ENCODE measurements at regions not wholly inside any gene's neighbourhood (a gene's known extent, or its start where the extent isn't known, plus 50 kb on each side); places are given as distances from the start of the nearest gene placed in this dataset.

DNA sequence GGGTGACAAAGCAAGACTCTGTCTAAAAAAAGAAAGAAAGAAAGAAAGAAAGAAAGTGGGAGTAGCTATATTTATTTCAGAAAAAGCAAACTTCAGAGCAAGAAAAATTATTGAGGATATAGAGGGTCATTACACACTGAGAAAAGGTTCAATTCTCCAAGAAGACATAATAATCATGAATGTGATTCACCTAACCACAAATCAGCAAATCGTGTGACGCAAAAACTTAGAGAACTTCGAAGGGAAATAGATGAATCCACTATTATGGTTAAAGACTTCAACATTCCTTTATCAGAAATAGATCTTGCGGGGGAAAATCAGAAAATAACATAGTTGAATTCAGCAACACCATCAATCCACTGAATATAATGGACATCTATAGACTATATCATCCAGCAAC is 219.3 kb upstream of the LDB2 start:
- H3K36me3 ChIP-seq (ENCODE audit: insufficient read depth, low read length): no peaks in the 10 kb centered on the region

GRCh38 chr4:17115583-17115982 is 217.1 kb upstream of the LDB2 start:
- H3K27ac ChIP-seq: no peak overlapping the region
- no peaks in the 10 kb centered on the region for H3K9me3 ChIP-seq (ENCODE audit: low read depth, low read length)
- no peaks in the 10 kb centered on the region for H3K36me3 ChIP-seq (ENCODE audit: insufficient read depth, low read length)
- H3K4me3 ChIP-seq: no peak overlapping the region
- H3K9ac ChIP-seq (ENCODE audit: insufficient read length): no peak overlapping the region
- no peak for DNase-seq (ENCODE audit: low read depth, low spot score)
- TF ChIP-seq POLR2AphosphoS5 (IDR thresholded peaks at IDR 0.05; ENCODE audit: borderline replicate concordance, low read depth, low read length) (no peak), EZH2 (IDR thresholded peaks at IDR 0.05) (no peak), FOXP2 (optimal IDR thresholded peaks at IDR 0.05; ENCODE audit: control extremely low read depth, extremely low read length, insufficient read depth) (no peak)

More for the DNA sequence above, 219.3 kb upstream of the LDB2 start:
- Histone ChIP-seq H3K9ac (ENCODE audit: insufficient read length) (no peak overlapping the region), H3K4me3 (no peak overlapping the region), H3K9me3 (ENCODE audit: low read depth, low read length) (no peaks in the 10 kb centered on the region), H3K27ac (no peak overlapping the region)
- no peak for DNase-seq (ENCODE audit: low read depth, low spot score)
- TF ChIP-seq POLR2AphosphoS5 (IDR thresholded peaks at IDR 0.05; ENCODE audit: borderline replicate concordance, low read depth, low read length): no peak
- no peak for TF ChIP-seq EZH2 (IDR thresholded peaks at IDR 0.05)
- no peak for TF ChIP-seq FOXP2 (optimal IDR thresholded peaks at IDR 0.05; ENCODE audit: control extremely low read depth, extremely low read length, insufficient read depth)

DNA sequence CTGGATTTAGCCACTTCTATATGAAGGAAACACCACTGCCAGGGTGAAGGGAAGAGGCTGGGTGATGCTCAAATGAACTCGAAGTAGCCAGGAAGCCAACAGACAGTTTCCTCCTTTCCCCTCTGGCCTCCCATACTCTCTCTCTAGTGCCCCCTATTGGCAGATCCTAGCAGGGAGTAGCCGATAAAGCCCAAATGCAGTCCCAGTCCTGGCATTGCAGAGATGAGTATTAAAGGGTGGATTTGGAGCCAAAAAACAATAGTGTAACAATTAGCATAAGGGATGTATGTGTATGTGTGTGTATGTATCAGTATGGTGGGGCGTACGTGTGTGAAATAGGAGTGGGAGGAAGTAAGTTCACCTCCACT is 213.8 kb upstream of the LDB2 start:
- Histone ChIP-seq H3K27ac (no peak overlapping the region), H3K9me3 (ENCODE audit: low read depth, low read length) (no peaks in the 10 kb centered on the region), H3K4me3 (no peak overlapping the region), H3K36me3 (ENCODE audit: insufficient read depth, low read length) (no peaks in the 10 kb centered on the region), H3K9ac (ENCODE audit: insufficient read length) (no peak overlapping the region)
- DNase-seq (ENCODE audit: low read depth, low spot score): no peak
- TF ChIP-seq POLR2AphosphoS5 (IDR thresholded peaks at IDR 0.05; ENCODE audit: borderline replicate concordance, low read depth, low read length) (no peak), FOXP2 (optimal IDR thresholded peaks at IDR 0.05; ENCODE audit: control extremely low read depth, extremely low read length, insufficient read depth) (no peak), EZH2 (IDR thresholded peaks at IDR 0.05) (no peak)

- TF ChIP-seq EZH2 (IDR thresholded peaks at IDR 0.05) (no peak), FOXP2 (optimal IDR thresholded peaks at IDR 0.05; ENCODE audit: control extremely low read depth, extremely low read length, insufficient read depth) (no peak), POLR2AphosphoS5 (IDR thresholded peaks at IDR 0.05; ENCODE audit: borderline replicate concordance, low read depth, low read length) (no peak)
- Histone ChIP-seq H3K4me3 (no peak overlapping the region), H3K9me3 (ENCODE audit: low read depth, low read length) (no peaks in the 10 kb centered on the region), H3K36me3 (ENCODE audit: insufficient read depth, low read length) (no peaks in the 10 kb centered on the region), H3K27ac (no peak overlapping the region), H3K9ac (ENCODE audit: insufficient read length) (no peak overlapping the region)
- DNase-seq (ENCODE audit: low read depth, low spot score): no peak
Measured at GRCh38 chr4:17109126-17109525, 210.7 kb upstream of the LDB2 start.

DNA sequence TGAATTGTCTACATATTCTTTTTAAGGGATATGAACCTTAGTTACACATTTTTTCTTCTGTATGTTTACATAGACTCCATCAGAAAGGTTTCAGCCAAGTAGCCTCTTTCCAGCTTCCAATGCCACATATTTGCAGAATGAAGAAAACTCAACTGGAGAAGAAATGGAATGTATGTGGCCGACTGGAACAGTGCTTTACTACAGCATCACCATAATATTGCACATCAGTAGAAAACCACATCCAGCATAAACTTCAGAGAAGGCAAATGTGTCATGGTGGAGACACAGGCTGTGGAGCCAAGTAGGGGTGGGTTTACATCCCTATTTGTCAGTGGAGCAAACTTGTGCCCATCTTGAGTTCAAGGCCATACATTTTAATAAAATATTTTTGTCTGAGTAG is 204.8 kb upstream of the LDB2 start:
- no peaks in the 10 kb centered on the region for H3K9me3 ChIP-seq (ENCODE audit: low read depth, low read length)
- no peaks in the 10 kb centered on the region for H3K36me3 ChIP-seq (ENCODE audit: insufficient read depth, low read length)
- no peak overlapping the region for H3K27ac ChIP-seq
- H3K9ac ChIP-seq (ENCODE audit: insufficient read length): no peak overlapping the region
- H3K4me3 ChIP-seq: no peak overlapping the region
- TF ChIP-seq EZH2 (IDR thresholded peaks at IDR 0.05): no peak
- TF ChIP-seq FOXP2 (optimal IDR thresholded peaks at IDR 0.05; ENCODE audit: control extremely low read depth, extremely low read length, insufficient read depth): no peak
- no peak for TF ChIP-seq POLR2AphosphoS5 (IDR thresholded peaks at IDR 0.05; ENCODE audit: borderline replicate concordance, low read depth, low read length)
- no peak for DNase-seq (ENCODE audit: low read depth, low spot score)

GRCh38 chr4:17098996-17099395 is 200.6 kb upstream of the LDB2 start:
- DNase-seq (ENCODE audit: low read depth, low spot score): no peak
- Histone ChIP-seq H3K27ac (peak overlapping the region; percentile 95), H3K36me3 (ENCODE audit: insufficient read depth, low read length) (no peaks in the 10 kb centered on the region), H3K9ac (ENCODE audit: insufficient read length) (peak overlapping the region; percentile 20), H3K4me3 (peak overlapping the region; percentile 47), H3K9me3 (ENCODE audit: low read depth, low read length) (no peaks in the 10 kb centered on the region)
- no peak for TF ChIP-seq FOXP2 (optimal IDR thresholded peaks at IDR 0.05; ENCODE audit: control extremely low read depth, extremely low read length, insufficient read depth)
- TF ChIP-seq EZH2 (IDR thresholded peaks at IDR 0.05): no peak
- TF ChIP-seq POLR2AphosphoS5 (IDR thresholded peaks at IDR 0.05; ENCODE audit: borderline replicate concordance, low read depth, low read length): no peak

GRCh38 chr4:17098401-17098800 is 200.0 kb upstream of the LDB2 start:
- DNase-seq (ENCODE audit: low read depth, low spot score): no peak
- Histone ChIP-seq H3K36me3 (ENCODE audit: insufficient read depth, low read length) (no peaks in the 10 kb centered on the region), H3K4me3 (peak overlapping the region; percentile 47), H3K27ac (peak overlapping the region; percentile 95), H3K9me3 (ENCODE audit: low read depth, low read length) (no peaks in the 10 kb centered on the region), H3K9ac (ENCODE audit: insufficient read length) (peak overlapping the region; percentile 20)
- TF ChIP-seq POLR2AphosphoS5 (IDR thresholded peaks at IDR 0.05; ENCODE audit: borderline replicate concordance, low read depth, low read length) (no peak), EZH2 (IDR thresholded peaks at IDR 0.05) (no peak), FOXP2 (optimal IDR thresholded peaks at IDR 0.05; ENCODE audit: control extremely low read depth, extremely low read length, insufficient read depth) (no peak)

- Histone ChIP-seq H3K36me3 (ENCODE audit: insufficient read depth, low read length) (no peaks in the 10 kb centered on the region), H3K27ac (peak overlapping the region; percentile 100), H3K9me3 (ENCODE audit: low read depth, low read length) (no peaks in the 10 kb centered on the region), H3K4me3 (no peak overlapping the region), H3K9ac (ENCODE audit: insufficient read length) (peak overlapping the region; percentile 47)
- TF ChIP-seq FOXP2 (optimal IDR thresholded peaks at IDR 0.05; ENCODE audit: control extremely low read depth, extremely low read length, insufficient read depth) (no peak), EZH2 (IDR thresholded peaks at IDR 0.05) (no peak), POLR2AphosphoS5 (IDR thresholded peaks at IDR 0.05; ENCODE audit: borderline replicate concordance, low read depth, low read length) (no peak)
- no peak for DNase-seq (ENCODE audit: low read depth, low spot score)
Measured at GRCh38 chr4:17097362-17097761, 198.9 kb upstream of the LDB2 start.

DNA sequence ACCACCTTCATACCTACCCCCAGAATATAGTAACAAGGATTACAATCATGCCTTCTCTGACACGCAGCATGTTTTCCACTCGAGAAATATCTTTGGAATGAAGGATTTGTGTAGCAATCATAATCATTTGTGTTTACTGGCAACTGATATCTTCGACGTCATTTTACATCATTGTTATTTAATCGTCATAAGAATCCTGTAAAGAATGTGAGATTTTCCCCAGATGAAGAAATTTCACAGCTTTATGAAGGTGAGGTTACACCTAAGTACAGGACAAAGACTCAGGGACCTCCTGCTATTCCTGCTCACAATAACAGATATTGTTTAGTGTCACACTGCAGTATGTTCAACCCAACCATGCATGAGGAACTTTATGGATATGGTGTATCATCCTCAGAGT is 198.2 kb upstream of the LDB2 start:
- peak overlapping the region; percentile 100 for H3K27ac ChIP-seq
- no peaks in the 10 kb centered on the region for H3K36me3 ChIP-seq (ENCODE audit: insufficient read depth, low read length)
- H3K4me3 ChIP-seq: no peak overlapping the region
- no peak for DNase-seq (ENCODE audit: low read depth, low spot score)
- no peaks in the 10 kb centered on the region for H3K9me3 ChIP-seq (ENCODE audit: low read depth, low read length)
- no peak for TF ChIP-seq FOXP2 (optimal IDR thresholded peaks at IDR 0.05; ENCODE audit: control extremely low read depth, extremely low read length, insufficient read depth)
- no peak for TF ChIP-seq POLR2AphosphoS5 (IDR thresholded peaks at IDR 0.05; ENCODE audit: borderline replicate concordance, low read depth, low read length)
- TF ChIP-seq EZH2 (IDR thresholded peaks at IDR 0.05): no peak
- peak overlapping the region; percentile 47 for H3K9ac ChIP-seq (ENCODE audit: insufficient read length)

All from SK-N-MC (cell line).